ENCODE measurements at regions not wholly inside any gene's neighbourhood (a gene's known extent, or its start where the extent isn't known, plus 50 kb on each side); places are given as distances from the start of the nearest gene placed in this dataset.

DNA sequence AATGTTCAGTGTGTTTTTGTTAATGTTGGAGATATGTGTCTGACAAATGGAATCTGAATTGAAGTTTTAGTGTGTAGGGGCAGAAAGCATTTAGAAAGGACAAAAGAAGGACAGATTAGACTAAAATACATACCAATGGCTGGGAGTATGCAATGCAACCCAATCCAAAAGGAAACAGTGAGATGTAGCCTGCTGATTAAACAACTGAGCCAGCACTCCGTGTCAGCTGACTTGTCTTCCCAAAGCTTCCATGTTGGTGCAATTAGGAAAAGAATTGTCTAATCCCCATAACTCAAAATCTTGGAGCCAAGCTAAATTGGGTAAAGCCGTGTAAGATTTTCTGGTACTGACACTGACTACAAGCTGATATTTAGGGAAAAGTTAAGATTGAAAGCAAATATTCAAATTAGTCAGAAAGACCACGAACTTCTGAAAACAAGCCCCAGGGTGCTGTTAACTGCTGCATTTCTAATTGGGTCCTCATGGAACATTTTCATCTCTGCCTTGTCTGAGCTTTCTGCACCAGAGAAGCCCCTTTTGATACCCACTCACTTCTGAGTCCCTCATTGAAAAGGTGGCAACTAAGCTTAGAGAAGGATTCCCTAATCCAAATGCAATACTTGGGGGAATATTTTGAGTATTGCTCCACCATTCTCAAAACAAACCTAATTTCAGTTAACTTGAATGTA is 109.1 kb downstream of the DAD1 start:
- no peak overlapping the region for H3K4me3 Mint-ChIP-seq
- H3K27ac Mint-ChIP-seq (ENCODE audit: low read depth), result no peak overlapping the region

DNA sequence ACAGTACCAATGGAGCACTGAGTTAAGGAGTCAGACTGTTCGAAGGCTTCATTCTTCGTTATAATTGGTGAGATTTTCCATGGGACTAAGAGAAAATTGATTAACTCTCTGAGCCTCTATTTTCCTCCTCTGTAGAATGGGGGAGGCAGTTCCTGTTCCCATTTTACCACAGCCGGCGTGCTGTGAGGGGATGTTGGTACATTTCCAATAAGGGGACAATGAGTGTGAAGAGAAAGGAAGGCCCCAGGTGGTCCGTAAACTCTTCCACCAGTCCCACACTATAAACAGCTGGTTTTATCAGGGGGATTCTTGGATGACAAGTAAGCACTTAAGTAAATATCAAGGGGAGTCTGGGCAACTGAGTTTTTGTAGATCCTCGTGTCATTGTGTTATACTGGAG is 109.9 kb downstream of the DAD1 start:
- DNase-seq (ENCODE audit: low spot score in 2 of 2) (no peak), ATAC-seq (replicated peaks; ENCODE audit: extremely low read depth, poor library complexity, severe bottlenecking) (no peak)
- no peak overlapping the region for H3K4me3 Mint-ChIP-seq
- no peak overlapping the region for H3K27ac Mint-ChIP-seq (ENCODE audit: low read depth)
- H3K4me1 Mint-ChIP-seq, result no peaks in the 10 kb centered on the region
- no peaks in the 10 kb centered on the region for H3K27me3 Mint-ChIP-seq
- H3K36me3 Mint-ChIP-seq (ENCODE audit: insufficient read depth), result peaks cover 4% of the 10 kb centered on the region
- H3K9me3 Mint-ChIP-seq, result no peaks in the 10 kb centered on the region

More for the DNA sequence above, 109.1 kb downstream of the DAD1 start:
- ATAC-seq (replicated peaks; ENCODE audit: extremely low read depth, poor library complexity, severe bottlenecking), result no peak
- H3K4me1 Mint-ChIP-seq, result no peaks in the 10 kb centered on the region
- DNase-seq (ENCODE audit: low spot score in 2 of 2), result no peak
- H3K27me3 Mint-ChIP-seq, result no peaks in the 10 kb centered on the region
- no peaks in the 10 kb centered on the region for H3K9me3 Mint-ChIP-seq
- peaks cover 4% of the 10 kb centered on the region for H3K36me3 Mint-ChIP-seq (ENCODE audit: insufficient read depth)

DNA sequence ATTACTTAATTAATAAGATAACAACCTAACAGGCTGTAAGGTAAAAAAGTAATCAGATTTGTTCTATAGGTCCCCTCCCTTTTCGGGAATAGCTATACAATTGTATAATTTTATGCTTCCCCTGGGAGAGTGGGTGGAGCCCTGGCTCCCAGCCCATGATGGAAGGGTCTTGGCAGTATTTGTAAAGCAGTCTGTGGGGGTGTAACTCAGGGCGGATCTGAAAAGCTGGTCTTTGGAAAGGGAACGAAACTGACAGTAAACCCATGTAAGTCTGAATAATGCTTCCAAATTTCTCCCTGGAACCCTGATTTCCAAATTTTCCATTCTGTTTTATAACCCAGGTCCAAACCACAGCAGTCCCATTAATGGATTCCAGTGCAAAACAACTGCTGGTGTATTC is 110.4 kb downstream of the DAD1 start:
- DNase-seq (ENCODE audit: low spot score in 2 of 2), result no peak
- no peak for ATAC-seq (replicated peaks; ENCODE audit: extremely low read depth, poor library complexity, severe bottlenecking)
- H3K27me3 Mint-ChIP-seq, result no peaks in the 10 kb centered on the region
- no peaks in the 10 kb centered on the region for H3K9me3 Mint-ChIP-seq
- peaks cover 4% of the 10 kb centered on the region for H3K36me3 Mint-ChIP-seq (ENCODE audit: insufficient read depth)
- H3K4me3 Mint-ChIP-seq, result no peak overlapping the region
- no peaks in the 10 kb centered on the region for H3K4me1 Mint-ChIP-seq
- H3K27ac Mint-ChIP-seq (ENCODE audit: low read depth), result no peak overlapping the region

DNA sequence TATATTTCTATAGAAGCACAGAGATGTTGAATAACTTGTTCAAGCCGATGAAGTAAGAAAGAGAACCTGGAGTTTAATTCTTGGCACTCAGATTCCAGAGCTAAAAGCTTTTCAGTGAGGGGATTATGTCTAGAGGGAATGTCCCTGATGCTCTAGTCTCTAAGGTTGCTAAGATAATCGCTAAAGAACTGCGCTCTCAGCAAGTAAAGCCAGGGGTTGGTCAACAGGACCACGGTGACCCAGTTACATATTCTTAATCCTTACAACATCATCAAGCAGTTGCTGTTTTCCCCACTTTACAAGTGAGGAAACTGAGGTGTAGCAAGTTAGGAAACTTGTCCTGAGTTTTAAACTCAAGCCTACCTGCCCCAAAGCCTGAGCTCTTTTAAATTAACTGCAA is 110.8 kb downstream of the DAD1 start:
- H3K27me3 Mint-ChIP-seq, result no peaks in the 10 kb centered on the region
- no peaks in the 10 kb centered on the region for H3K4me1 Mint-ChIP-seq
- H3K4me3 Mint-ChIP-seq, result no peak overlapping the region
- no peak for DNase-seq (ENCODE audit: low spot score in 2 of 2)
- H3K27ac Mint-ChIP-seq (ENCODE audit: low read depth), result no peak overlapping the region
- H3K9me3 Mint-ChIP-seq, result no peaks in the 10 kb centered on the region
- no peak for ATAC-seq (replicated peaks; ENCODE audit: extremely low read depth, poor library complexity, severe bottlenecking)
- H3K36me3 Mint-ChIP-seq (ENCODE audit: insufficient read depth), result peaks cover 1% of the 10 kb centered on the region

DNA sequence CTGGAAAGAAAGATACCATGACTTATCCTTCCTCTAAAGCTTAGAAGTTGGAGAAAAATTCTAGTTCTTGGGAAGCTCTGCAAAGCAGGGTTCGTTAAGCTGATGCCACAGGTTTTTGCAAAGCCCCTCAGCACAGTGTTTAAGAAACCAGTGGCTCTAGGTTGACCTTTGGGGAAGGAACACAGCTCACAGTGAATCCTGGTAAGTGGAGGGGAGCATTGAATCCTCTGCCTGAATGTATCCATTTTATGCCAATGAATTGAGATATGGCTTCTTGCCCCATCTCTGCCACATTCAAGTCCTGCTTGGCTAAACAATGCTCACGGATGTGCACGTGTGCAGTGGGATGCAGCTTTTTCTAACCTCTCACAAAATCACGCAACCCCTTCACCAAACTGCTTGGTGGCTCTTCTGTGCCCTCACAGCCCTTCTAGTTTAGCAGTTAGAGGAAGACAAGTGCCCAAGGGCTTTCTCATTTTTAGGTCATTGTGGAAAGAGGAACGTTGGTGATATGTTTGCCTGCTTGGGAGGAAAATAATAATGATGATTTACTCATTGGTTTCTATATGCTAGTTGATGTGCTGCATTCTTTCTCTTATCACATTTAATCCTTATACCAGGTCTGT is 111.3 kb downstream of the DAD1 start:
- Mint-ChIP-seq H3K4me3 (no peak overlapping the region), H3K27me3 (no peaks in the 10 kb centered on the region), H3K36me3 (ENCODE audit: insufficient read depth) (peaks cover 1% of the 10 kb centered on the region), H3K9me3 (no peaks in the 10 kb centered on the region), H3K27ac (ENCODE audit: low read depth) (no peak overlapping the region), H3K4me1 (no peaks in the 10 kb centered on the region)
- no peak for DNase-seq (ENCODE audit: low spot score in 2 of 2)
- no peak for ATAC-seq (replicated peaks; ENCODE audit: extremely low read depth, poor library complexity, severe bottlenecking)

DNA sequence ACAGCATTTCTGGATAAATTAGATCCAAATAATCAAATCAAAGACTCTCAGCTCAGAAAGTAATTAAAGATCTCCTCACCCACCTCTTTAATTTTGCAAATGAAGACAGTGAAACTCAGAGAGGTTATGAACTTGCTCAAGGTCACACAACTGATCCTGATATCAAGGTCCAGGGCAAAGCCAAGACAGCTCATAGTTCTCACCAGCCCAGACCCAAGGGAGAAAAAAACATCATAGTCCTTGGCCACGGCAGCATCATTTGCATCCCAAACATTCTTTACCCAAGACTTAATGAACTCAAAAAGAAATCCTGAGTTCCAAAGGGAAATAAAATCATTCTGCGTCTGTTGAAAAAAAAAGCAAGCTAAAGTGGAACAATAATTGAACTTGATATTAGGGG is 112.1 kb downstream of the DAD1 start:
- ATAC-seq (replicated peaks; ENCODE audit: extremely low read depth, poor library complexity, severe bottlenecking) (no peak), DNase-seq (ENCODE audit: low spot score in 2 of 2) (no peak)
- Mint-ChIP-seq H3K36me3 (ENCODE audit: insufficient read depth) (no peaks in the 10 kb centered on the region), H3K27ac (ENCODE audit: low read depth) (no peak overlapping the region), H3K4me3 (no peak overlapping the region), H3K4me1 (no peaks in the 10 kb centered on the region), H3K9me3 (no peaks in the 10 kb centered on the region), H3K27me3 (no peaks in the 10 kb centered on the region)

DNA sequence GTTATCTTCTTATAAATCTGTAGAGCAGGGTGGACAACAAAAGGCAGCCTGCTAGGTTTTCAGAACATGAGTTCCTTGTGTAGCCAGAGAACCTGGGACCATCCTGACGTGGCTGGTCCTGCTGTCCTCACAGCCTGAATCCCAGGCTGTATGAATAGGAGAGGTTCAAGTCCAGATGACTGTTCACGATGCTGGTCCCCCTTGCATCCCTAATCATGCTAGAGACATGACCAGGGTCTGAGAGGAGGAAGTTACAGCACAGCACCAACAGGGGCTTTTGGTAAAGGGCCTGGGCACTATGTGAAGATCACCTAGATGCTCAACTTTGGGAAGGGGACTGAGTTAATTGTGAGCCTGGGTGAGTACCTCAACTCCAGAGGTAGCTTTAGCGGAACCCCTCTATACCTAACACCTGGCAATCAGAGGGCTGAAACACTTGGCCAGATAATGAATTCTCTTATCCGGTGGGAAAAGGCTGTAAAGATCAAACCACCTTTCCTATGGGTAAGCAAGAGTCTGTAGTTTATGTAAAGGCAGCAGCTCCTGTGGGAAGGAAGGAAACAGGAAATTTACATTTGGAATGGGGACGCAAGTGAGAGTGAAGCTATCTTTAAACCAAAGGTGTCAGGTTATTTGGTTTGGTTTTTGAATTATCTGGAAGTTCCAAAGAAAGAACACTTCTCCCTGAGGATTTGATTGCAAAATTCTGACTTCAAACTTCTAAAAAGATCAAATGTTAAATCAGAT is 112.8 kb downstream of the DAD1 start:
- Mint-ChIP-seq H3K4me1 (no peaks in the 10 kb centered on the region), H3K9me3 (no peaks in the 10 kb centered on the region), H3K27ac (ENCODE audit: low read depth) (no peak overlapping the region), H3K4me3 (no peak overlapping the region), H3K27me3 (no peaks in the 10 kb centered on the region), H3K36me3 (ENCODE audit: insufficient read depth) (no peaks in the 10 kb centered on the region)
- no peak for ATAC-seq (replicated peaks; ENCODE audit: extremely low read depth, poor library complexity, severe bottlenecking)
- DNase-seq (ENCODE audit: low spot score in 2 of 2), result no peak

DNA sequence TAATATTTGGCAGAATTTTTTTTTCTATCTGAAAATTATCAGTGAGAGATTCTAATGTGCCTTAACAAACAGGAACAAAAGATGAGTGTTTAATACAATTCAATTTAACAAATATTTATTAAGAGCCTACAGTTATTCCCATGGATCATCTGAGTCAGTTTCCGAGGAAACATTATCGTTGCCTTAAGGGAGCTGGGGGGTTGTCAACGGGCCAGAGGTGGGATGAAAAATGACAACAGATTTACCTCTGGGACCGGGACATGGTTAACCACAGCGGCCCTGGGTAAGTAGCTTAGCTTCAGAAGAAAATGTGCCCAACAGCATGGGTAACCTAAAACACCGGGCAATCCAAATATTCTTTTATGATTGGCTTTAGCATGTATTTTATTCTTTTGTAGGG is 113.6 kb downstream of the DAD1 start:
- Mint-ChIP-seq H3K36me3 (ENCODE audit: insufficient read depth) (no peaks in the 10 kb centered on the region), H3K9me3 (no peaks in the 10 kb centered on the region), H3K4me3 (no peak overlapping the region), H3K27me3 (no peaks in the 10 kb centered on the region), H3K27ac (ENCODE audit: low read depth) (no peak overlapping the region), H3K4me1 (no peaks in the 10 kb centered on the region)
- no peak for DNase-seq (ENCODE audit: low spot score in 2 of 2)
- no peak for ATAC-seq (replicated peaks; ENCODE audit: extremely low read depth, poor library complexity, severe bottlenecking)

DNA sequence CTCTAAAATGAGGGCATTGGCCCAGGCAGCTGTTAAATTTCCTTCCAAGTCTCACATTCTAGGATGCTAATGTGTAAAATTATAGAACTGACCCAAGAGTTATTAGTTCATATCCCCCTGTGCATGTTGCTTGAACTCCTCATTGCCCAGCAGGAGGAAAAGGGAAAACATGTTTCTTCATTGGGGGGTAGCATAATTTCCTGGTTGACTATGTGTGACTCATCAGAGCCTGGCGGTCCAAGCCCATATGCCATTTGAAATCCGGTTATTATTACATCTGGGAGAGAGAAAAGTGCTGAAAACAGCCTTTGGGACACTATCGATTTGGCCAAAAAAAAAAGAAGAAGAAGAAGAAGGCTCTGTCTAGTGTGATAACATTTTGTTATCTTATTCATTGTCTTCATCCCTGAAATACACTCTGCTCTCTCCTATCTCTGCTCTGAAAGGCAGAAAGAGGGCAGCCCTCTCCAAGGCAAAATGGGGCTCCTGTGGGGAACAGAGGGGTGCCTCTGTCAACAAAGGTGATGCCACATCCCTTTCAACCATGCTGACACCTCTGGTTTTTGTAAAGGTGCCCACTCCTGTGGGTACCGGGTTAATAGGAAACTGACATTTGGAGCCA is 114.2 kb downstream of the DAD1 start:
- no peak overlapping the region for H3K27ac Mint-ChIP-seq (ENCODE audit: low read depth)
- no peaks in the 10 kb centered on the region for H3K9me3 Mint-ChIP-seq
- H3K4me3 Mint-ChIP-seq, result no peak overlapping the region
- no peaks in the 10 kb centered on the region for H3K4me1 Mint-ChIP-seq
- ATAC-seq (replicated peaks; ENCODE audit: extremely low read depth, poor library complexity, severe bottlenecking) (no peak), DNase-seq (ENCODE audit: low spot score in 2 of 2) (no peak)
- H3K36me3 Mint-ChIP-seq (ENCODE audit: insufficient read depth), result no peaks in the 10 kb centered on the region
- H3K27me3 Mint-ChIP-seq, result no peaks in the 10 kb centered on the region

DNA sequence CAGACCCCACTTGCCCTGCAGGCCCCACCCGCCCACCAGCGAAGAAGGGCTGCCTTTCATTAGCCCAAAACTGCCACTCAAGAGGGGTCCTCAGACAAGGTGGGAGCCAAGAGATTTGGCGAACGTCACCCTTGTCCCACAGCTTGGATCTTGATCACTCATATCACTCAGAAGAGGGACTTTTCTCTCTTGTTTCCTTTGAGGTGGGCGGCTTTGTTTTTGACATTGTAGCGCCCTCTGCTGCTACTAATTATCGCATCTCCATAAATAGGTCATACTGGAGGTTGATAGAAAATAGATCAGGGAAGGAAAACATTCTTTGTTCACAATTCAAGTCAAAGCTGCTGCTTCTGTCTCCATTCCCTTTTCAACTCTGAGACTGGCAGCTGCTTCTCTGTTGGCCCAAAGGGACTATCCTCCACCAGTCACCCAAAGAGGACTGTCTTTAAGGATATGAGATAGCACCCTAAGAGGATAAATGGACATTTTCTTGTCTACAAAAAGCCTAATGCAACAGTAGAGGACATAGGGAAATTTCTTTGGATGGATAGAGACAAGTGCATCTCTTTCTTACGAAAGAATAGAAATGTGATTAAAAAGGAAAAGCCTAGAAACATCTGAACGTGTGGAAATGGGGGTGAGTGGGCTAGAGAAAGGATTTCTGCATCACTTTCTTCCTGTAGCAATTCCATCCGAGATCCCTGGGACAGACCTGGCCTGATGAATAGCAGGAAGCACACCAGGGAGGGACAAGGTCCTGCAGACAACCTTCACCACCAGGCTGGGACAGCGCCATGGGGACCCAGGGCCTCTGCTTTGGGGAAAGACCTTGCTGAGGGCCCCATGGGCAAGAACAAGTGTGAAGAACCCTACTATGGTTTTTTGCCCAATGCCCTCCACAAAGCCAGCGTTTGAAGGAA is 115.8 kb downstream of the DAD1 start:
- ATAC-seq (replicated peaks; ENCODE audit: extremely low read depth, poor library complexity, severe bottlenecking) (no peak), DNase-seq (ENCODE audit: low spot score in 2 of 2) (no peak)
- Mint-ChIP-seq H3K36me3 (ENCODE audit: insufficient read depth) (no peaks in the 10 kb centered on the region), H3K27ac (ENCODE audit: low read depth) (no peak overlapping the region), H3K4me1 (no peaks in the 10 kb centered on the region), H3K4me3 (no peak overlapping the region), H3K27me3 (no peaks in the 10 kb centered on the region), H3K9me3 (no peaks in the 10 kb centered on the region)

DNA sequence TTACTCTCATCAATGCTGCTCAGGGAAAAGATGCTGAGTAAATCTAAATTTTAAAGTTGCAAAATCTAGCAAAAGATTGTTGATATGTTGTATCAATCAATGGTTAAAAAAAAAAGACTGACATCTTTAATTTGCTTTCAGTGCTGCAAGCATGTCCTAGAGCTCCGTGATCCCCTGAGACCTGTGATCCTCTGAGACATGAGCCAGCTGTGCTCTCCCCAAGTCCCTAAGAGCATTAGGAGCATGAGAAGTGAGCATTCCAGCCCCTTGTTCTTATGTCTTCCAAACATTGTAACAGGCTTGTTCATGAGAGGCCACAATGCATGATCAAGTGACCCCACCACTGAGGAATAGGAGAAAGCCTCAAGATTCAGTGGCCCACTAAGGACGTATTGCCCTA is 116.6 kb downstream of the DAD1 start:
- H3K4me3 Mint-ChIP-seq, result no peak overlapping the region
- no peak overlapping the region for H3K27ac Mint-ChIP-seq (ENCODE audit: low read depth)
- ATAC-seq (replicated peaks; ENCODE audit: extremely low read depth, poor library complexity, severe bottlenecking) (no peak), DNase-seq (ENCODE audit: low spot score in 2 of 2) (no peak)
- H3K4me1 Mint-ChIP-seq, result no peaks in the 10 kb centered on the region
- H3K27me3 Mint-ChIP-seq, result no peaks in the 10 kb centered on the region
- no peaks in the 10 kb centered on the region for H3K36me3 Mint-ChIP-seq (ENCODE audit: insufficient read depth)
- no peaks in the 10 kb centered on the region for H3K9me3 Mint-ChIP-seq

DNA sequence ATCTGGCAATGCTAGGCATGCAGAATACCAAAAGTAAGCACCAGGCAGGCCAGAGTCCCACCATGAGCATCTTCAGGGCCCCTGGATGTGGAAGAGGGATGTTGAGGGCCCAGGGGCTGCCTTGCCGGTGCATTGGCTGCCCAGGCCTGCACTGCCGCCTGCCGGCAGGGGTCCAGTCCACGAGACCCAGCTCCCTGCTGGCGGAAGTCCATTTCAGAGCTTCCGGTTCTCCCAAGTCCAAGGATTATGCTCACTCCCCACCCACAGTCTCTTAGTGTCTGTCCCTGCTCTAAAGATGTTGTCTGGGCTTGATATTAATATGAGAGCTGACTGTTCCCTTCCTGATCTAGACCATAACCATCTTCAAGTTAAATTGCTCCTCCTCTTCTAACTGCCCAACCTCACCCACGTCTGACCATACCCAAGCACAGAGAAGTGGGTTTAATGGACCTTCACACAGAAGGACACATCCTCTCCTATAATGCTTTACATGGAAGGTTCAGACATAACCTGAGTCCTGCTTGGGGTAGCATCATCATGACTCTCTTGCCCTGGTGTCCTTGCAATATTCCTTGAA is 117.4 kb downstream of the DAD1 start:
- ATAC-seq (replicated peaks; ENCODE audit: extremely low read depth, poor library complexity, severe bottlenecking) (no peak), DNase-seq (ENCODE audit: low spot score in 2 of 2) (no peak)
- H3K4me1 Mint-ChIP-seq, result no peaks in the 10 kb centered on the region
- no peak overlapping the region for H3K4me3 Mint-ChIP-seq
- no peaks in the 10 kb centered on the region for H3K27me3 Mint-ChIP-seq
- no peak overlapping the region for H3K27ac Mint-ChIP-seq (ENCODE audit: low read depth)
- no peaks in the 10 kb centered on the region for H3K36me3 Mint-ChIP-seq (ENCODE audit: insufficient read depth)
- no peaks in the 10 kb centered on the region for H3K9me3 Mint-ChIP-seq

Measured in central memory CD8-positive, alpha-beta T cell (primary cell).